H1 (cell line): ENCODE measurements at regions not wholly inside any gene's neighbourhood (a gene's known extent, or its start where the extent isn't known, plus 50 kb on each side); places are given as distances from the start of the nearest gene placed in this dataset.

Source experiments
- CTCF ChIA-PET: fragments of 300-600 bp; sonication (Branson Sonifier 250); formaldehyde crosslinking; loops from one replicate; lab custom pipeline; 2021; ENCODE audit not compliant: partially characterized antibody; lab: Charles Lee
- POLR2A ChIA-PET: fragments of 300-600 bp; sonication (Branson Sonifier 250); formaldehyde crosslinking; loops from one replicate; lab custom pipeline; 2021; ENCODE audit warnings: inconsistent platforms; ENCODE audit not compliant: partially characterized antibody; lab: Charles Lee
- DNase-seq, 2 experiments: peaks; one replicate each; pipeline versions ENCODE4 v3.0.0 to v3.0.0-alpha.2; 2010 to 2022; ENCODE audit warnings: low spot score in 2 of 2, low read depth in 1 of 2, mixed read lengths in 1 of 2
- FAIRE-seq: peaks from 2 replicates; lab custom pipeline; 2011; peaks lifted over from hg19 to GRCh38; lab: Jason Lieb, UNC
- H2AFZ ChIP-seq: 2 replicates; pipeline ENCODE4 v1.8.1; 2012; ENCODE audit warnings: low read length, inconsistent platforms
- H2AK5ac ChIP-seq: 2 replicates; pipeline ENCODE4 v1.6.1; 2013; ENCODE audit warnings: low read depth, low read length
- H2BK120ac ChIP-seq: replicated peaks from 2 replicates; pipeline ENCODE3; 2013; ENCODE audit warnings: low read depth, low read length, inconsistent platforms
- H2BK12ac ChIP-seq: 2 replicates; pipeline ENCODE4 v1.6.1; 2013; ENCODE audit warnings: low read depth, low read length
- H2BK15ac ChIP-seq: 2 replicates; pipeline ENCODE4 v1.6.1; 2013; ENCODE audit warnings: low read length
- H2BK20ac ChIP-seq: 2 replicates; pipeline ENCODE4 v1.6.1; 2013; ENCODE audit warnings: low read length
- H2BK5ac ChIP-seq: 2 replicates; pipeline ENCODE4 v1.6.1; 2013; ENCODE audit warnings: low read depth, low read length
- H3K14ac ChIP-seq: 2 replicates; pipeline ENCODE4 v1.6.1; 2013; ENCODE audit warnings: inconsistent platforms; ENCODE audit not compliant: insufficient read length
- H3K18ac ChIP-seq: 2 replicates; pipeline ENCODE4 v1.6.1; 2013; ENCODE audit warnings: low read length; ENCODE audit errors: extremely low read depth
- H3K23ac ChIP-seq: 2 replicates; pipeline ENCODE4 v1.6.1; 2013; ENCODE audit warnings: inconsistent platforms; ENCODE audit not compliant: insufficient read length
- H3K23me2 ChIP-seq: 2 replicates; pipeline ENCODE4 v1.6.1; 2013; ENCODE audit warnings: low read depth, low read length
- H3K27ac ChIP-seq: 2 replicates; pipeline ENCODE4 v1.6.1; 2011; ENCODE audit warnings: low read depth, low read length, inconsistent platforms
- H3K27me3 ChIP-seq, 4 experiments: replicated peaks in 1 of 4; 1 replicate in 1 of 4; 2 replicates in 3 of 4; pipeline versions ENCODE4 v1.6.1 to v1.8.1; 2011 to 2013; ENCODE audit warnings: low read length in 3 of 4, mild to moderate bottlenecking in 3 of 4, inconsistent platforms in 2 of 4, mixed read lengths in 2 of 4, moderate library complexity in 1 of 4; ENCODE audit not compliant: control insufficient read depth in 3 of 4, insufficient read depth in 3 of 4; ENCODE audit errors: extremely low read depth in 1 of 4
- H3K36me3 ChIP-seq, 4 experiments: 2 replicates each; pipeline versions ENCODE4 v1.6.1 to v1.8.1; 2011 to 2013; ENCODE audit warnings: mild to moderate bottlenecking in 4 of 4, low read length in 3 of 4, moderate library complexity in 2 of 4, control low read depth in 1 of 4, inconsistent platforms in 1 of 4; ENCODE audit not compliant: insufficient read depth in 4 of 4, control insufficient read depth in 2 of 4
- H3K4ac ChIP-seq: replicated peaks from 2 replicates; pipeline ENCODE3; 2013; ENCODE audit warnings: low read length, low read depth, mixed read lengths, inconsistent platforms; ENCODE audit not compliant: insufficient read length
- H3K4me1 ChIP-seq, 4 experiments: replicated peaks in 1 of 4; 1 replicate in 1 of 4; 2 replicates in 3 of 4; pipeline versions ENCODE4 v1.6.1 to v1.8.1; 2011 to 2013; ENCODE audit warnings: low read length in 3 of 4, inconsistent platforms in 2 of 4, mixed read lengths in 1 of 4; ENCODE audit not compliant: insufficient read depth in 4 of 4, control insufficient read depth in 3 of 4
- H3K4me2 ChIP-seq, 2 experiments: 2 replicates each; pipeline versions ENCODE4 v1.6.1 to v1.8.1; 2011 to 2013; ENCODE audit warnings: low read depth in 2 of 2, low read length in 2 of 2, control low read depth in 1 of 2, inconsistent platforms in 1 of 2, mild to moderate bottlenecking in 1 of 2; ENCODE audit not compliant: insufficient read depth in 1 of 2
- H3K4me3 ChIP-seq, 4 experiments: fragments of 200-600, 300-600 bp in 1 of 4; sonication (generic), shearing (Covaris generic), sonication (Bioruptor Twin) in 1 of 4; 2 replicates each; pipeline versions ENCODE4 v1.5.1 to v1.8.1; 2011 to 2016; ENCODE audit warnings: low read length in 4 of 4, low read depth in 3 of 4, control low read depth in 2 of 4, inconsistent platforms in 2 of 4, mild to moderate bottlenecking in 2 of 4, mixed read lengths in 1 of 4, moderate library complexity in 1 of 4; ENCODE audit not compliant: insufficient read depth in 2 of 4; ENCODE audit errors: extremely low read depth in 1 of 4
- H3K56ac ChIP-seq: replicated peaks from 2 replicates; pipeline ENCODE3; 2013; ENCODE audit warnings: low read depth, mild to moderate bottlenecking, mixed read lengths, low read length, inconsistent platforms; ENCODE audit not compliant: insufficient read length
- H3K79me1 ChIP-seq: 2 replicates; pipeline ENCODE4 v1.6.1; 2013; ENCODE audit warnings: low read depth, low read length, control low read depth
- H3K79me2 ChIP-seq, 2 experiments: 2 replicates each; pipeline versions ENCODE4 v1.6.1 to v1.8.1; 2012 to 2013; ENCODE audit warnings: low read length in 2 of 2, mild to moderate bottlenecking in 2 of 2, inconsistent platforms in 1 of 2; ENCODE audit not compliant: insufficient read depth in 2 of 2, control insufficient read depth in 1 of 2
- H3K9ac ChIP-seq, 4 experiments: replicated peaks in 1 of 4; 1 replicate in 1 of 4; 2 replicates in 3 of 4; pipeline versions ENCODE4 v1.6.1 to v1.8.1; 2011 to 2013; ENCODE audit warnings: low read depth in 3 of 4, low read length in 3 of 4, control low read depth in 2 of 4, mild to moderate bottlenecking in 2 of 4, moderate library complexity in 2 of 4, inconsistent platforms in 1 of 4; ENCODE audit errors: extremely low read depth in 1 of 4
- H3K9me3 ChIP-seq, 2 experiments: 2 replicates each; pipeline versions ENCODE4 v1.6.1 to v1.8.1; 2012 to 2013; ENCODE audit warnings: mild to moderate bottlenecking in 2 of 2, moderate library complexity in 2 of 2, control low read depth in 1 of 2, inconsistent platforms in 1 of 2, low read depth in 1 of 2, low read length in 1 of 2, mixed read lengths in 1 of 2; ENCODE audit not compliant: insufficient read depth in 2 of 2
- H4K20me1 ChIP-seq, 2 experiments: replicated peaks in 1 of 2; 2 replicates each; pipeline versions ENCODE3 to v1.8.1; 2011 to 2013; ENCODE audit warnings: inconsistent platforms in 2 of 2, low read length in 2 of 2, mild to moderate bottlenecking in 1 of 2; ENCODE audit not compliant: insufficient read depth in 2 of 2, control insufficient read depth in 1 of 2
- H4K5ac ChIP-seq: 2 replicates; pipeline ENCODE4 v1.6.1; 2013; ENCODE audit warnings: low read length, low read depth, mixed read lengths, inconsistent platforms; ENCODE audit not compliant: insufficient read length
- H4K8ac ChIP-seq: 2 replicates; pipeline ENCODE4 v1.8.0; 2013; ENCODE audit warnings: mild to moderate bottlenecking, moderate library complexity, low read length, inconsistent platforms; ENCODE audit not compliant: insufficient read depth; ENCODE audit errors: extremely low read depth
- H4K91ac ChIP-seq: replicated peaks from 2 replicates; pipeline ENCODE3; 2013; ENCODE audit warnings: low read length, mixed read lengths, inconsistent platforms; ENCODE audit not compliant: insufficient read length
- BCL11A ChIP-seq, 2 experiments: IDR thresholded peaks; one replicate each; pipeline ENCODE4 v1.6.1; 2011; ENCODE audit warnings: low read depth in 2 of 2, low read length in 2 of 2, mild to moderate bottlenecking in 2 of 2
- CEBPB ChIP-seq: IDR thresholded peaks from 2 replicates; pipeline ENCODE4 v1.6.1; 2012; ENCODE audit warnings: low read depth, low read length
- CHD1 ChIP-seq: IDR thresholded peaks from 2 replicates; pipeline ENCODE4 v1.6.1; 2012; ENCODE audit warnings: low read depth, low read length, improper control_type of control experiment
- EZH2 ChIP-seq: fragments of 200-600 bp; sonication (generic); IDR thresholded peaks from 2 replicates; pipeline ENCODE4 v1.7.1; 2012; ENCODE audit warnings: low read depth, mild to moderate bottlenecking, moderate library complexity, low read length, inconsistent platforms; ENCODE audit not compliant: severe bottlenecking
- JUND ChIP-seq: IDR thresholded peaks from 2 replicates; pipeline ENCODE4 v1.6.1; 2011; ENCODE audit warnings: mild to moderate bottlenecking, improper control_type of control experiment, low read length
- KDM5A ChIP-seq: fragments of 200-600 bp; IDR thresholded peaks from 2 replicates; pipeline ENCODE4 v1.7.1; 2012; ENCODE audit warnings: mild to moderate bottlenecking, low read length, inconsistent platforms, mixed read lengths
- MAX ChIP-seq: IDR thresholded peaks from 2 replicates; pipeline ENCODE4 v1.6.1; 2012; ENCODE audit warnings: inconsistent platforms
- NANOG ChIP-seq: IDR thresholded peaks from 2 replicates; pipeline ENCODE4 v1.6.1; 2011; ENCODE audit warnings: low read length, low read depth, mild to moderate bottlenecking, inconsistent platforms; ENCODE audit not compliant: insufficient read depth, poor library complexity, severe bottlenecking
- NRF1 ChIP-seq: IDR thresholded peaks from 2 replicates; pipeline ENCODE4 v1.6.1; 2011; ENCODE audit warnings: mild to moderate bottlenecking, low read depth, low read length, improper control_type of control experiment
- SP2 ChIP-seq: IDR thresholded peaks from 2 replicates; pipeline ENCODE4 v1.6.1; 2012; ENCODE audit warnings: mild to moderate bottlenecking, low read length, inconsistent platforms
- SP4 ChIP-seq: IDR thresholded peaks from 2 replicates; pipeline ENCODE4 v1.6.1; 2012; ENCODE audit warnings: low read length, inconsistent platforms
- TAF1 ChIP-seq: IDR thresholded peaks from 2 replicates; pipeline ENCODE4 v1.6.1; 2011; ENCODE audit warnings: mild to moderate bottlenecking, low read depth, low read length
- WGBS, 2 experiments: shearing (Covaris generic) in 1 of 2; methylation state at CpG; one replicate each; pipeline versions ENCODE4 v1.1.6 to v1.1.7; 2013 to 2015; ENCODE audit warnings: low lambda C conversion rate in 2 of 2, mixed read lengths in 2 of 2, inconsistent platforms in 1 of 2, low coverage in 1 of 2, missing lambda C conversion rate in 1 of 2; ENCODE audit not compliant: insufficient replicate concordance in 2 of 2, insufficient coverage in 1 of 2, insufficient read length in 1 of 2; ENCODE audit errors: extremely low coverage in 1 of 2, missing lambda C conversion rate in 1 of 2; 5-methylcytosine and 5-hydroxymethylcytosine counted together

- Histone ChIP-seq H3K23me2 (no peaks in the 10 kb centered on the region), H3K4me1 (peaks cover 0 to 4% (median 2%) of the 10 kb centered on the region in 4 experiments; a peak in 2 of 7 replicates), H3K18ac (no peak overlapping the region), H2BK15ac (no peak overlapping the region), H3K9ac (no peak overlapping the region), H2AFZ (no peak overlapping the region), H2AK5ac (no peak overlapping the region), H3K14ac (no peak overlapping the region), H4K8ac (no peak overlapping the region), H4K91ac (no peak overlapping the region), H3K4me3 (no peak overlapping the region), H4K5ac (no peak overlapping the region), H3K56ac (no peak overlapping the region), H3K23ac (no peak overlapping the region), H3K36me3 (no peaks in the 10 kb centered on the region), H2BK5ac (no peak overlapping the region), H3K9me3 (no peaks in the 10 kb centered on the region), H3K79me2 (no peaks in the 10 kb centered on the region), H3K4me2 (no peak overlapping the region), H3K27ac (no peak overlapping the region), H2BK12ac (no peak overlapping the region), H3K4ac (no peak overlapping the region), H2BK20ac (no peak overlapping the region), H2BK120ac (no peak overlapping the region), H3K79me1 (no peaks in the 10 kb centered on the region), H3K27me3 (no peaks in the 10 kb centered on the region; a peak in 1 of 7 replicates), H4K20me1 (no peaks in the 10 kb centered on the region)
- POLR2A ChIA-PET: no interaction called here
- WGBS, 2 experiments: 81% methylated on average over 5 of the region's 5 CpGs; no CpG with 5 or more reads in 1 of the 2 experiments
- FAIRE-seq (no peak), DNase-seq (no peak)
- CTCF ChIA-PET: interaction anchor here (1.0 to 11.0 kb wide), 10 partner anchors 16 to 312 kb away, joined by 3 to 168 read pairs (median 5); partner anchors contain the start of gene WASF3
- TF ChIP-seq NANOG: no peak
- no peak for TF ChIP-seq MAX
- no peak for TF ChIP-seq KDM5A
- TF ChIP-seq JUND: no peak
- no peak for TF ChIP-seq SP2
- TF ChIP-seq BCL11A (IDR thresholded peaks at IDR 0.05; ENCODE audit: low read depth in 2 of 2, low read length in 2 of 2): no peak
- no peak for TF ChIP-seq SP4
- TF ChIP-seq EZH2: no peak
- no peak for TF ChIP-seq NRF1
- TF ChIP-seq CHD1: no peak
- TF ChIP-seq CEBPB: no peak
- no peak for TF ChIP-seq TAF1
Observed at GRCh38 chr13:26497968-26498511, 59.4 kb upstream of the WASF3 start.
